HCT116 (cell line): ENCODE measurements at regions not wholly inside any gene's neighbourhood (a gene's known extent, or its start where the extent isn't known, plus 50 kb on each side); places are given as distances from the start of the nearest gene placed in this dataset.

ENCODE experiments used
- ATAC-seq: fragments of 200-7000 bp; cut with Tn5 transposase; 2 replicates; pipeline ENCODE4 v1.9.1; 2020; ENCODE audit warnings: mild to moderate bottlenecking, moderate library complexity
- BruUV-seq: library from RNA; stranded (reverse); fragments of 400-500 nt; replicated peaks from 2 replicates; lab custom pipeline; 2021; lab: Mats Ljungman, UMichigan
- CTCF ChIA-PET: fragments of 300-600 bp; sonication (Branson Sonifier 250); formaldehyde crosslinking; loops from one replicate; lab custom pipeline; 2021; ENCODE audit warnings: antibody characterized with exemption; lab: Charles Lee
- POLR2A ChIA-PET: fragments of 300-600, 350-600 bp; sonication (Branson Sonifier 250); formaldehyde crosslinking; loops from one replicate; lab custom pipeline; 2021; ENCODE audit warnings: antibody characterized with exemption; lab: Charles Lee
- RAD21 ChIA-PET, 2 experiments: fragments of 300-600 bp; sonication (Branson Sonifier 250); formaldehyde crosslinking; loops; one replicate each; lab custom pipeline; 2023; ENCODE audit warnings: low total read pairs in 2 of 2; ENCODE audit not compliant: uncharacterized antibody in 2 of 2, unreplicated experiment in 2 of 2, low non-redundant PET in 1 of 2; lab: Charles Lee
- DNase-seq: peaks from one replicate; pipeline ENCODE4 v3.0.0-alpha.2; 2010; ENCODE audit warnings: low read depth, low spot score
- H2AFZ ChIP-seq: fragments of 200-600 bp; shearing (Covaris generic), sonication (generic); 2 replicates; pipeline ENCODE4 v1.6.1; 2017; ENCODE audit warnings: low read depth, mixed run types, mixed read lengths, antibody characterized with exemption, low read length; ENCODE audit not compliant: poor library complexity, severe bottlenecking
- H3K27ac ChIP-seq: 2 replicates; pipeline ENCODE4 v1.5.1; 2012; ENCODE audit warnings: low read depth, low read length
- H3K27me3 ChIP-seq: fragments of 200-600 bp; sonication (generic); 2 replicates; pipeline ENCODE4 v1.6.1; 2016; ENCODE audit warnings: mixed run types, low read length, mixed read lengths; ENCODE audit not compliant: insufficient read depth
- H3K36me3 ChIP-seq, 2 experiments: fragments of 200-500 bp in 1 of 2; fragments of 200-600 bp in 1 of 2; sonication (Bioruptor generic) in 1 of 2; sonication (generic) in 1 of 2; 2 replicates each; pipeline versions ENCODE4 v1.5.1 to v1.6.1; 2014 to 2016; ENCODE audit warnings: low read length in 2 of 2, inconsistent platforms in 1 of 2, mixed read lengths in 1 of 2, mixed run types in 1 of 2; ENCODE audit not compliant: insufficient read depth in 2 of 2, control insufficient read depth in 1 of 2
- H3K4me1 ChIP-seq, 2 experiments: fragments of 200-600 bp in 1 of 2; sonication (generic) in 1 of 2; 2 replicates each; pipeline versions ENCODE4 v1.5.1 to v1.6.1; 2012 to 2017; ENCODE audit warnings: low read length in 2 of 2, inconsistent platforms in 1 of 2, mild to moderate bottlenecking in 1 of 2, mixed read lengths in 1 of 2, mixed run types in 1 of 2, moderate library complexity in 1 of 2; ENCODE audit not compliant: insufficient read depth in 2 of 2, control insufficient read depth in 1 of 2
- H3K4me2 ChIP-seq: fragments of 200-600 bp; sonication (generic); 2 replicates; pipeline ENCODE4 v1.6.1; 2017; ENCODE audit warnings: mixed run types, low read length, mixed read lengths
- H3K4me3 ChIP-seq, 2 experiments: fragments of 200-600 bp in 1 of 2; sonication (generic) in 1 of 2; replicated peaks in 1 of 2; 2 replicates each; pipeline ENCODE4 v1.5.1; 2011 to 2016; ENCODE audit warnings: low read length in 2 of 2, control low read depth in 1 of 2, low read depth in 1 of 2, mild to moderate bottlenecking in 1 of 2, mixed read lengths in 1 of 2, mixed run types in 1 of 2
- H3K79me2 ChIP-seq: fragments of 200-600 bp; sonication (generic); 2 replicates; pipeline ENCODE4 v1.6.1; 2017; ENCODE audit warnings: mild to moderate bottlenecking, mixed run types, low read length, moderate library complexity, mixed read lengths; ENCODE audit not compliant: insufficient read depth
- H3K9ac ChIP-seq: fragments of 200-600 bp; sonication (generic); 2 replicates; pipeline ENCODE4 v1.6.1; 2016; ENCODE audit warnings: low read length, mixed read lengths
- H3K9me2 ChIP-seq: fragments of 200-600 bp; sonication (generic), shearing (Covaris generic); 2 replicates; pipeline ENCODE4 v1.6.1; 2017; ENCODE audit warnings: mixed run types, mild to moderate bottlenecking, moderate library complexity; ENCODE audit not compliant: insufficient read depth
- H3K9me3 ChIP-seq, 2 experiments: fragments of 200-500 bp in 1 of 2; fragments of 200-600 bp in 1 of 2; sonication (Bioruptor generic) in 1 of 2; sonication (generic) in 1 of 2; 2 replicates each; pipeline ENCODE4 v1.6.1; 2014 to 2017; ENCODE audit warnings: low read length in 2 of 2, mixed read lengths in 2 of 2, inconsistent platforms in 1 of 2, low read depth in 1 of 2, mild to moderate bottlenecking in 1 of 2, mixed run types in 1 of 2, moderate library complexity in 1 of 2; ENCODE audit not compliant: control insufficient read depth in 1 of 2, insufficient read depth in 1 of 2
- H4K20me1 ChIP-seq: fragments of 200-600 bp; sonication (generic), shearing (Covaris generic); 2 replicates; pipeline ENCODE4 v1.6.1; 2017; ENCODE audit warnings: mixed run types, mild to moderate bottlenecking, moderate library complexity; ENCODE audit not compliant: insufficient read depth
- ATF3 ChIP-seq: IDR thresholded peaks from 2 replicates; pipeline ENCODE4 v1.6.1; 2012
- CBX3 ChIP-seq: IDR thresholded peaks from 2 replicates; pipeline ENCODE4 v1.6.1; 2012; ENCODE audit warnings: low read depth
- CEBPB ChIP-seq: IDR thresholded peaks from 2 replicates; pipeline ENCODE4 v1.6.1; 2012; ENCODE audit warnings: low read depth
- EGR1 ChIP-seq: IDR thresholded peaks from 2 replicates; pipeline ENCODE4 v1.6.1; 2012; ENCODE audit warnings: low read depth
- ELF1 ChIP-seq: IDR thresholded peaks from 2 replicates; pipeline ENCODE4 v1.6.1; 2012; ENCODE audit warnings: low read depth, borderline replicate concordance
- EZH2 ChIP-seq: fragments of 200-600 bp; sonication (generic); IDR thresholded peaks from 2 replicates; pipeline ENCODE4 v1.6.1; 2017; ENCODE audit warnings: antibody characterized with exemption, mixed run types
- EZH2phosphoT487 ChIP-seq: fragments of 200-600 bp; IDR thresholded peaks from 2 replicates; pipeline ENCODE4 v1.6.1; 2018; ENCODE audit warnings: antibody characterized with exemption, borderline replicate concordance
- JUND ChIP-seq: IDR thresholded peaks from 2 replicates; pipeline ENCODE4 v1.6.1; 2012
- POLR2A ChIP-seq: IDR thresholded peaks from 2 replicates; pipeline ENCODE4 v1.7.0; 2011; ENCODE audit warnings: borderline replicate concordance; ENCODE audit not compliant: insufficient read depth, insufficient read length; ENCODE audit errors: extremely low read depth
- POLR2AphosphoS5 ChIP-seq: IDR thresholded peaks from 2 replicates; pipeline ENCODE4 v1.6.1; 2011; ENCODE audit warnings: mild to moderate bottlenecking, low read depth, low read length, moderate library complexity
- RAD21 ChIP-seq: IDR thresholded peaks from 2 replicates; pipeline ENCODE4 v1.6.1; 2012; ENCODE audit warnings: low read depth, mild to moderate bottlenecking
- SIN3A ChIP-seq: IDR thresholded peaks from 2 replicates; pipeline ENCODE4 v1.6.1; 2012; ENCODE audit warnings: low read depth
- SP1 ChIP-seq: IDR thresholded peaks from 2 replicates; pipeline ENCODE4 v1.6.1; 2012; ENCODE audit warnings: low read depth
- SRF ChIP-seq: IDR thresholded peaks from 2 replicates; pipeline ENCODE4 v1.6.1; 2012; ENCODE audit warnings: low read depth
- YY1 ChIP-seq: IDR thresholded peaks from 2 replicates; pipeline ENCODE4 v1.6.1; 2011; ENCODE audit warnings: low read length, low read depth, moderate library complexity, mild to moderate bottlenecking; ENCODE audit not compliant: insufficient replicate concordance; ENCODE audit errors: extremely low read depth
- ZBTB33 ChIP-seq: IDR thresholded peaks from 2 replicates; pipeline ENCODE4 v1.6.1; 2011; ENCODE audit warnings: mild to moderate bottlenecking, low read length, moderate library complexity; ENCODE audit not compliant: insufficient replicate concordance; ENCODE audit errors: extremely low read depth
- ZFX ChIP-seq: fragments of 450-650 bp; IDR thresholded peaks from 2 replicates; pipeline ENCODE4 v1.6.1; 2017
- ZNF274 ChIP-seq: fragments of 200-500 bp; sonication (Bioruptor generic); IDR thresholded peaks from 2 replicates; pipeline ENCODE4 v1.6.1; 2014; ENCODE audit warnings: mild to moderate bottlenecking, low read depth, low read length, inconsistent platforms
- intact Hi-C: fragments of 100-400 bp; cut with micrococcal nuclease; formaldehyde crosslinking; loops from 2 replicates; pipeline ENCODE4 v1.10.0; 2022
- TF ChIP-seq, protein P1 (sequence below), 3 experiments: fragments of 200-600 bp in 1 of 3; sonication (generic) in 1 of 3; IDR thresholded peaks in 2 of 3; conservative IDR thresholded peaks in 1 of 3; 2 replicates each; pipeline ENCODE4 v1.5.1; 2012 to 2017; ENCODE audit warnings: low read depth in 2 of 3, low read length in 2 of 3, antibody characterized with exemption in 1 of 3, borderline replicate concordance in 1 of 3, control low read depth in 1 of 3, mild to moderate bottlenecking in 1 of 3, mixed read lengths in 1 of 3, mixed run types in 1 of 3, moderate library complexity in 1 of 3; ENCODE audit not compliant: insufficient read depth in 1 of 3
- TF ChIP-seq, protein P2 (sequence below): IDR thresholded peaks from 2 replicates; pipeline ENCODE4 v1.6.1; 2012

DNA sequence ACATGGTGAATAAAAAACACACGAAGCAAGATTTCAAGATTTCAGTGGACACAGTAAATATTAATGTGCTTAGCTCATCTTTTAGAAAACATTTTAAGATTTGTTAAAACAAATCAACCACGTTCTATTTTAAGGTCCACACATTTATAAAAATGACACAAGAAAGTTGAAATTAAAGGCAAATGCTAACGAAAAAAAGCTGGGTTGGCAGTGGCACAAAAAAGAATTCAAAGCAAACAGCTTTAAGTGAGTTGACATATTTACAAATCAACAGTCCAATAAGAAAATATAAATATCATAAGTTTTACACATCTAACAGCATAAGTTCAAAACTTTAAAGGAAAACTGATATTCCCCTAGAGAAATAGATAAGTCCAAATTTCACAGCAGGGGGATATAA lies 430.4 kb upstream of the CCDC54 start (continued):
- TF ChIP-seq ATF3 = no peak

DNA sequence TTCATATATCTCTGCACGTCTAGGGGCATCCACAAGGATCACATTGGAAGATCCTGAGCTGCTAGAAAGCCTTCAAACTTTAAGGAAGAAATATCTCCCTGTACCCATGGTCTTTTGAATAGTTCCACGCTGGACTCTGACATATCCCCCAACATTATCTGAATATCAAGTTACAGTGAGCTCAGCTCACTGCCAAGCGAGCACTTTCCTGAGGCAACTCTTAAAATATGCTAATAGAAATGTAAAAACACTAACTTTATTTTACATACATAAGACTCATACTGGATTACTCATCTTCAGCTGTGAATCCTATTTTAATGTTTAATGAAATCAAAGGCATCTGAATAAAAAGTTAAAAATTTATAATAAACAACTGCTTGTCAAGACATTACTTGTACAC lies 420.2 kb upstream of the CCDC54 start:
- Histone ChIP-seq H4K20me1 (no peaks in the 10 kb centered on the region), H3K27ac (no peak overlapping the region), H3K9me2 (no peaks in the 10 kb centered on the region), H3K9ac (no peak overlapping the region), H3K79me2 (no peaks in the 10 kb centered on the region), H2AFZ (no peak overlapping the region), H3K4me2 (no peak overlapping the region), H3K4me3 (no peak overlapping the region), H3K36me3 (no peaks in the 10 kb centered on the region), H3K4me1 (no peaks in the 10 kb centered on the region), H3K27me3 (no peaks in the 10 kb centered on the region), H3K9me3 (no peaks in the 10 kb centered on the region)
- RAD21 ChIA-PET = no interaction called here
- DNase-seq (no peak), ATAC-seq (no peak)
- CTCF ChIA-PET = no interaction called here
- intact Hi-C loops = no loop called here
- POLR2A ChIA-PET = no interaction called here
- no TSS peak for BruUV-seq
- TF ChIP-seq EZH2 = no peak
- no peak for TF ChIP-seq ZFX
- TF ChIP-seq POLR2A = no peak
- TF ChIP-seq ZNF274 = no peak
- TF ChIP-seq POLR2AphosphoS5 = no peak
- no peak for TF ChIP-seq ATF3
- TF ChIP-seq SP1 = no peak
- TF ChIP-seq ELF1 = no peak
- TF ChIP-seq, protein P1, sequence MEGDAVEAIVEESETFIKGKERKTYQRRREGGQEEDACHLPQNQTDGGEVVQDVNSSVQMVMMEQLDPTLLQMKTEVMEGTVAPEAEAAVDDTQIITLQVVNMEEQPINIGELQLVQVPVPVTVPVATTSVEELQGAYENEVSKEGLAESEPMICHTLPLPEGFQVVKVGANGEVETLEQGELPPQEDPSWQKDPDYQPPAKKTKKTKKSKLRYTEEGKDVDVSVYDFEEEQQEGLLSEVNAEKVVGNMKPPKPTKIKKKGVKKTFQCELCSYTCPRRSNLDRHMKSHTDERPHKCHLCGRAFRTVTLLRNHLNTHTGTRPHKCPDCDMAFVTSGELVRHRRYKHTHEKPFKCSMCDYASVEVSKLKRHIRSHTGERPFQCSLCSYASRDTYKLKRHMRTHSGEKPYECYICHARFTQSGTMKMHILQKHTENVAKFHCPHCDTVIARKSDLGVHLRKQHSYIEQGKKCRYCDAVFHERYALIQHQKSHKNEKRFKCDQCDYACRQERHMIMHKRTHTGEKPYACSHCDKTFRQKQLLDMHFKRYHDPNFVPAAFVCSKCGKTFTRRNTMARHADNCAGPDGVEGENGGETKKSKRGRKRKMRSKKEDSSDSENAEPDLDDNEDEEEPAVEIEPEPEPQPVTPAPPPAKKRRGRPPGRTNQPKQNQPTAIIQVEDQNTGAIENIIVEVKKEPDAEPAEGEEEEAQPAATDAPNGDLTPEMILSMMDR (IDR thresholded peaks at IDR 0.05 in 2 of 3, conservative IDR thresholded peaks at IDR 0.05 in 1 of 3; ENCODE audit: borderline replicate concordance in 1 of 3, insufficient read depth in 1 of 3, low read depth in 2 of 3, low read length in 2 of 3) = no peak
- TF ChIP-seq CBX3 = no peak
- no peak for TF ChIP-seq SIN3A
- no peak for TF ChIP-seq ZBTB33
- TF ChIP-seq JUND = no peak
- TF ChIP-seq CEBPB = no peak
- TF ChIP-seq YY1 = no peak
- no peak for TF ChIP-seq RAD21
- no peak for TF ChIP-seq SRF
- TF ChIP-seq EZH2phosphoT487 = no peak
- no peak for TF ChIP-seq EGR1
- TF ChIP-seq, protein P2, sequence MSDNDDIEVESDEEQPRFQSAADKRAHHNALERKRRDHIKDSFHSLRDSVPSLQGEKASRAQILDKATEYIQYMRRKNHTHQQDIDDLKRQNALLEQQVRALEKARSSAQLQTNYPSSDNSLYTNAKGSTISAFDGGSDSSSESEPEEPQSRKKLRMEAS = no peak
